ENCODE measurements at regions not wholly inside any gene's neighbourhood (a gene's known extent, or its start where the extent isn't known, plus 50 kb on each side); places are given as distances from the start of the nearest gene placed in this dataset.

DNA sequence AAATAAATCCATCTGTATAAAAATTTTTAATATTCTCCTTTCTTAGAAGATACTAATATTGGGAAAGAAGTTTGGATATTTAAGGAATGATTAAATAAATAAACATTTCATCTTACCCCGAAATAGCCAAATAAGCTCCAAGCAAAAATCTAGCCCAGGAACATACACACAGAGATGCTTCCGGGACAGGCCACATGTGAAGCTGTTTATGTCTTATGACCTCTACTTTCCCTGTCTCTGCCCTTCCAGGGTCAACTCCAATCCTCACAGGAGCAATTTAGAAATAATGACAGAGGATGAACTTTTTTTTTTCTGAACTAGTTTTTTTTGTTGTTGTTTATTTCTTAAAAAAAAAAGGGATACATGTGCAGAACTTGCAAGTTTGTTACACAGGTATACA is 89.4 kb downstream of the BTG1 start:
- no TSS peak for BruUV-seq (replicated peaks)
- no peaks in the 10 kb centered on the region for H3K36me3 ChIP-seq (ENCODE audit: low read depth, low read length)
- no peaks in the 10 kb centered on the region for H4K20me1 ChIP-seq (ENCODE audit: low read length)
- POLR2A ChIA-PET (ENCODE audit: unreplicated experiment): no interaction called here
- H3K27ac ChIP-seq (ENCODE audit: low read length): peak overlapping the region; percentile 65
- no peak for TF ChIP-seq EZH2 (IDR thresholded peaks at IDR 0.05; ENCODE audit: low read length, unreplicated experiment)
- TF ChIP-seq, protein P1, sequence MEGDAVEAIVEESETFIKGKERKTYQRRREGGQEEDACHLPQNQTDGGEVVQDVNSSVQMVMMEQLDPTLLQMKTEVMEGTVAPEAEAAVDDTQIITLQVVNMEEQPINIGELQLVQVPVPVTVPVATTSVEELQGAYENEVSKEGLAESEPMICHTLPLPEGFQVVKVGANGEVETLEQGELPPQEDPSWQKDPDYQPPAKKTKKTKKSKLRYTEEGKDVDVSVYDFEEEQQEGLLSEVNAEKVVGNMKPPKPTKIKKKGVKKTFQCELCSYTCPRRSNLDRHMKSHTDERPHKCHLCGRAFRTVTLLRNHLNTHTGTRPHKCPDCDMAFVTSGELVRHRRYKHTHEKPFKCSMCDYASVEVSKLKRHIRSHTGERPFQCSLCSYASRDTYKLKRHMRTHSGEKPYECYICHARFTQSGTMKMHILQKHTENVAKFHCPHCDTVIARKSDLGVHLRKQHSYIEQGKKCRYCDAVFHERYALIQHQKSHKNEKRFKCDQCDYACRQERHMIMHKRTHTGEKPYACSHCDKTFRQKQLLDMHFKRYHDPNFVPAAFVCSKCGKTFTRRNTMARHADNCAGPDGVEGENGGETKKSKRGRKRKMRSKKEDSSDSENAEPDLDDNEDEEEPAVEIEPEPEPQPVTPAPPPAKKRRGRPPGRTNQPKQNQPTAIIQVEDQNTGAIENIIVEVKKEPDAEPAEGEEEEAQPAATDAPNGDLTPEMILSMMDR (conservative IDR thresholded peaks at IDR 0.05; ENCODE audit: low read depth, low read length): no peak
- no peak for TF ChIP-seq EZH2phosphoT487 (IDR thresholded peaks at IDR 0.05; ENCODE audit: borderline replicate concordance, low read length)
- no peaks in the 10 kb centered on the region for H3K9me3 ChIP-seq (ENCODE audit: low read length)
- H3K9ac ChIP-seq (ENCODE audit: low read length): peak overlapping the region; percentile 7; the same call in 1 of the 2 replicates
- intact Hi-C loops (cut with micrococcal nuclease): no loop called here
- CTCF ChIA-PET: no interaction called here
- peak overlapping the region; percentile 39; the same call in 1 of the 2 replicates for H3K4me3 ChIP-seq (ENCODE audit: low read length)
- H3F3A ChIP-seq (ENCODE audit: low read length, unreplicated experiment): no peaks in the 10 kb centered on the region
- ATAC-seq: no peak
- H3K27me3 ChIP-seq (ENCODE audit: low read length): no peaks in the 10 kb centered on the region
- H3K4me1 ChIP-seq (ENCODE audit: insufficient read depth, low read length): peaks cover 25% of the 10 kb centered on the region
- H3K79me2 ChIP-seq (ENCODE audit: low read length): 0 out of 2 replicates have a peak, but pooled peaks cover 7% of the 10 kb centered on the region
- H2AFZ ChIP-seq (ENCODE audit: low read length): no peak overlapping the region
- DNase-seq: peak; percentile 15
- H3K9me2 ChIP-seq (replicated peaks; ENCODE audit: low read length): no peaks in the 10 kb centered on the region
- H3K4me2 ChIP-seq (ENCODE audit: low read length): peak overlapping the region; percentile 77

DNA sequence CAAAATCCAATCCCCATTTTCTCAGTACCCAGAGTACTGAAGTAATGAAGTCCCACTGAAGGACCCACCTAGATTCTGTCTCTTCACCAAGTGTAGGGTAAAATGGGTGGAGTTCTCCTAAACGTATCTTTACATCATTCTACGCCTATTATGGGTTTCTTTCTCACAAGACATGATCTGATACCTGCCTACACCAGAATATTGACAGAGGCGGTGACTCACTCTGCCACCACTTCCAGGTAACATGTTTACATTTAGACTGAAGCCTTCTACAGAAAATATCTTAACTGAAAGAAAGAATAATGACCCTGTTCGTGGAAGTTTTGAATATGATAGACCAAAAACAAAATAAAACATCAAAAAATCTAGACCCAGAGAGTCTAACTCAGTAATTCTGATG is 89.8 kb downstream of the BTG1 start:
- peak overlapping the region; percentile 77 for H3K4me2 ChIP-seq (ENCODE audit: low read length)
- ChIA-PET POLR2A (ENCODE audit: unreplicated experiment) (no interaction called here), CTCF (no interaction called here)
- peak overlapping the region; percentile 39; the same call in 1 of the 2 replicates for H3K4me3 ChIP-seq (ENCODE audit: low read length)
- H3K79me2 ChIP-seq (ENCODE audit: low read length): 0 out of 2 replicates have a peak, but pooled peaks cover 7% of the 10 kb centered on the region
- H2AFZ ChIP-seq (ENCODE audit: low read length): no peak overlapping the region
- H3K9me2 ChIP-seq (replicated peaks; ENCODE audit: low read length): no peaks in the 10 kb centered on the region
- no TSS peak for BruUV-seq (replicated peaks)
- H3K9me3 ChIP-seq (ENCODE audit: low read length): no peaks in the 10 kb centered on the region
- H3K27me3 ChIP-seq (ENCODE audit: low read length): no peaks in the 10 kb centered on the region
- no peaks in the 10 kb centered on the region for H3K36me3 ChIP-seq (ENCODE audit: low read depth, low read length)
- no peaks in the 10 kb centered on the region for H3F3A ChIP-seq (ENCODE audit: low read length, unreplicated experiment)
- 0 out of 2 replicates have a peak overlapping the region, but pooled peaks have one; percentile 7 for H3K9ac ChIP-seq (ENCODE audit: low read length)
- peak; percentile 84 for DNase-seq
- H4K20me1 ChIP-seq (ENCODE audit: low read length): no peaks in the 10 kb centered on the region
- H3K27ac ChIP-seq (ENCODE audit: low read length): peak overlapping the region; percentile 65
- intact Hi-C loops (cut with micrococcal nuclease): no loop called here
- peak; percentile 96 for ATAC-seq
- TF ChIP-seq EZH2phosphoT487 (IDR thresholded peaks at IDR 0.05; ENCODE audit: borderline replicate concordance, low read length): no peak
- TF ChIP-seq EZH2 (IDR thresholded peaks at IDR 0.05; ENCODE audit: low read length, unreplicated experiment): no peak
- TF ChIP-seq, protein P1 (conservative IDR thresholded peaks at IDR 0.05; ENCODE audit: low read depth, low read length): no peak
- H3K4me1 ChIP-seq (ENCODE audit: insufficient read depth, low read length): peaks cover 25% of the 10 kb centered on the region

DNA sequence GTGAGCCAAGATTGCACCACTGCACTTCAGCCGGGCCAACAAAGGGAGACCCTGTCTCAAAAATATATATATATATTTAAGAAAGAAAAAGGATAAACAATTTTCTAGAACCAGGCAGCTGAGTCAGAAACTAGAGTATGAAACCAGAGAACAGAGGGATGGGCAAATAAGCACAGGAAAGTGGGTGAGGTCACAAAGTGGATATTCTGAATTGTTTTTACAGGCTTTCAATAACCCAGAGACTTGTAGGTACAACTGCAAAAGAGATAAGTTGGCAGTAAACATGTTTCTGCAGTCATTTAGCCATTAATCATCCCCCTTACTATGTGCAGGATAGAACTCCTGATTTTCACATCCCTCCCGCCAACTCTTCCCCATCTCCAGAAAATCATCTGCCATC is 94.2 kb downstream of the BTG1 start:
- H3K9me2 ChIP-seq (replicated peaks; ENCODE audit: low read length): no peaks in the 10 kb centered on the region
- no peak overlapping the region for H2AFZ ChIP-seq (ENCODE audit: low read length)
- H3F3A ChIP-seq (ENCODE audit: low read length, unreplicated experiment): no peaks in the 10 kb centered on the region
- CTCF ChIA-PET: no interaction called here
- H3K27ac ChIP-seq (ENCODE audit: low read length): no peak overlapping the region
- no TSS peak for BruUV-seq (replicated peaks)
- 0 out of 2 replicates have a peak, but pooled peaks cover 7% of the 10 kb centered on the region for H3K79me2 ChIP-seq (ENCODE audit: low read length)
- H3K27me3 ChIP-seq (ENCODE audit: low read length): no peaks in the 10 kb centered on the region
- H3K9ac ChIP-seq (ENCODE audit: low read length): no peak overlapping the region
- H3K4me3 ChIP-seq (ENCODE audit: low read length): no peak overlapping the region
- ATAC-seq (no peak), DNase-seq (peak; percentile 22)
- H3K4me1 ChIP-seq (ENCODE audit: insufficient read depth, low read length): peaks cover 14% of the 10 kb centered on the region
- no peaks in the 10 kb centered on the region for H3K9me3 ChIP-seq (ENCODE audit: low read length)
- TF ChIP-seq, protein P1 (conservative IDR thresholded peaks at IDR 0.05; ENCODE audit: low read depth, low read length): no peak
- TF ChIP-seq EZH2 (IDR thresholded peaks at IDR 0.05; ENCODE audit: low read length, unreplicated experiment) (no peak), EZH2phosphoT487 (IDR thresholded peaks at IDR 0.05; ENCODE audit: borderline replicate concordance, low read length) (no peak)
- no peak overlapping the region for H3K4me2 ChIP-seq (ENCODE audit: low read length)
- intact Hi-C loops (cut with micrococcal nuclease): no loop called here
- no peaks in the 10 kb centered on the region for H4K20me1 ChIP-seq (ENCODE audit: low read length)
- no peaks in the 10 kb centered on the region for H3K36me3 ChIP-seq (ENCODE audit: low read depth, low read length)
- POLR2A ChIA-PET (ENCODE audit: unreplicated experiment): no interaction called here

All from PC-3 (cell line).